HCT116 (cell line): ENCODE measurements at regions not wholly inside any gene's neighbourhood (a gene's known extent, or its start where the extent isn't known, plus 50 kb on each side); places are given as distances from the start of the nearest gene placed in this dataset.

ENCODE experiments used
- ATAC-seq: fragments of 200-7000 bp; cut with Tn5 transposase; 2 replicates; pipeline ENCODE4 v1.9.1; 2020; ENCODE audit warnings: mild to moderate bottlenecking, moderate library complexity
- BruUV-seq: library from RNA; stranded (reverse); fragments of 400-500 nt; replicated peaks from 2 replicates; lab custom pipeline; 2021; lab: Mats Ljungman, UMichigan
- CTCF ChIA-PET: fragments of 300-600 bp; sonication (Branson Sonifier 250); formaldehyde crosslinking; loops from one replicate; lab custom pipeline; 2021; ENCODE audit warnings: antibody characterized with exemption; lab: Charles Lee
- POLR2A ChIA-PET: fragments of 300-600, 350-600 bp; sonication (Branson Sonifier 250); formaldehyde crosslinking; loops from one replicate; lab custom pipeline; 2021; ENCODE audit warnings: antibody characterized with exemption; lab: Charles Lee
- RAD21 ChIA-PET, 2 experiments: fragments of 300-600 bp; sonication (Branson Sonifier 250); formaldehyde crosslinking; loops; one replicate each; lab custom pipeline; 2023; ENCODE audit warnings: low total read pairs in 2 of 2; ENCODE audit not compliant: uncharacterized antibody in 2 of 2, unreplicated experiment in 2 of 2, low non-redundant PET in 1 of 2; lab: Charles Lee
- DNase-seq: peaks from one replicate; pipeline ENCODE4 v3.0.0-alpha.2; 2010; ENCODE audit warnings: low read depth, low spot score
- H2AFZ ChIP-seq: fragments of 200-600 bp; shearing (Covaris generic), sonication (generic); 2 replicates; pipeline ENCODE4 v1.6.1; 2017; ENCODE audit warnings: low read depth, mixed run types, mixed read lengths, antibody characterized with exemption, low read length; ENCODE audit not compliant: poor library complexity, severe bottlenecking
- H3K27ac ChIP-seq: 2 replicates; pipeline ENCODE4 v1.5.1; 2012; ENCODE audit warnings: low read depth, low read length
- H3K27me3 ChIP-seq: fragments of 200-600 bp; sonication (generic); 2 replicates; pipeline ENCODE4 v1.6.1; 2016; ENCODE audit warnings: mixed run types, low read length, mixed read lengths; ENCODE audit not compliant: insufficient read depth
- H3K36me3 ChIP-seq, 2 experiments: fragments of 200-500 bp in 1 of 2; fragments of 200-600 bp in 1 of 2; sonication (Bioruptor generic) in 1 of 2; sonication (generic) in 1 of 2; 2 replicates each; pipeline versions ENCODE4 v1.5.1 to v1.6.1; 2014 to 2016; ENCODE audit warnings: low read length in 2 of 2, inconsistent platforms in 1 of 2, mixed read lengths in 1 of 2, mixed run types in 1 of 2; ENCODE audit not compliant: insufficient read depth in 2 of 2, control insufficient read depth in 1 of 2
- H3K4me1 ChIP-seq, 2 experiments: fragments of 200-600 bp in 1 of 2; sonication (generic) in 1 of 2; 2 replicates each; pipeline versions ENCODE4 v1.5.1 to v1.6.1; 2012 to 2017; ENCODE audit warnings: low read length in 2 of 2, inconsistent platforms in 1 of 2, mild to moderate bottlenecking in 1 of 2, mixed read lengths in 1 of 2, mixed run types in 1 of 2, moderate library complexity in 1 of 2; ENCODE audit not compliant: insufficient read depth in 2 of 2, control insufficient read depth in 1 of 2
- H3K4me2 ChIP-seq: fragments of 200-600 bp; sonication (generic); 2 replicates; pipeline ENCODE4 v1.6.1; 2017; ENCODE audit warnings: mixed run types, low read length, mixed read lengths
- H3K4me3 ChIP-seq, 2 experiments: fragments of 200-600 bp in 1 of 2; sonication (generic) in 1 of 2; replicated peaks in 1 of 2; 2 replicates each; pipeline ENCODE4 v1.5.1; 2011 to 2016; ENCODE audit warnings: low read length in 2 of 2, control low read depth in 1 of 2, low read depth in 1 of 2, mild to moderate bottlenecking in 1 of 2, mixed read lengths in 1 of 2, mixed run types in 1 of 2
- H3K79me2 ChIP-seq: fragments of 200-600 bp; sonication (generic); 2 replicates; pipeline ENCODE4 v1.6.1; 2017; ENCODE audit warnings: mild to moderate bottlenecking, mixed run types, low read length, moderate library complexity, mixed read lengths; ENCODE audit not compliant: insufficient read depth
- H3K9ac ChIP-seq: fragments of 200-600 bp; sonication (generic); 2 replicates; pipeline ENCODE4 v1.6.1; 2016; ENCODE audit warnings: low read length, mixed read lengths
- H3K9me2 ChIP-seq: fragments of 200-600 bp; sonication (generic), shearing (Covaris generic); 2 replicates; pipeline ENCODE4 v1.6.1; 2017; ENCODE audit warnings: mixed run types, mild to moderate bottlenecking, moderate library complexity; ENCODE audit not compliant: insufficient read depth
- H3K9me3 ChIP-seq, 2 experiments: fragments of 200-500 bp in 1 of 2; fragments of 200-600 bp in 1 of 2; sonication (Bioruptor generic) in 1 of 2; sonication (generic) in 1 of 2; 2 replicates each; pipeline ENCODE4 v1.6.1; 2014 to 2017; ENCODE audit warnings: low read length in 2 of 2, mixed read lengths in 2 of 2, inconsistent platforms in 1 of 2, low read depth in 1 of 2, mild to moderate bottlenecking in 1 of 2, mixed run types in 1 of 2, moderate library complexity in 1 of 2; ENCODE audit not compliant: control insufficient read depth in 1 of 2, insufficient read depth in 1 of 2
- H4K20me1 ChIP-seq: fragments of 200-600 bp; sonication (generic), shearing (Covaris generic); 2 replicates; pipeline ENCODE4 v1.6.1; 2017; ENCODE audit warnings: mixed run types, mild to moderate bottlenecking, moderate library complexity; ENCODE audit not compliant: insufficient read depth
- CEBPB ChIP-seq: IDR thresholded peaks from 2 replicates; pipeline ENCODE4 v1.6.1; 2012; ENCODE audit warnings: low read depth
- EGR1 ChIP-seq: IDR thresholded peaks from 2 replicates; pipeline ENCODE4 v1.6.1; 2012; ENCODE audit warnings: low read depth
- FOSL1 ChIP-seq: IDR thresholded peaks from 2 replicates; pipeline ENCODE4 v1.6.1; 2012; ENCODE audit warnings: low read depth
- JUND ChIP-seq: IDR thresholded peaks from 2 replicates; pipeline ENCODE4 v1.6.1; 2012
- POLR2A ChIP-seq: IDR thresholded peaks from 2 replicates; pipeline ENCODE4 v1.7.0; 2011; ENCODE audit warnings: borderline replicate concordance; ENCODE audit not compliant: insufficient read depth, insufficient read length; ENCODE audit errors: extremely low read depth
- RAD21 ChIP-seq: IDR thresholded peaks from 2 replicates; pipeline ENCODE4 v1.6.1; 2012; ENCODE audit warnings: low read depth, mild to moderate bottlenecking
- SIN3A ChIP-seq: IDR thresholded peaks from 2 replicates; pipeline ENCODE4 v1.6.1; 2012; ENCODE audit warnings: low read depth
- TCF7L2 ChIP-seq: IDR thresholded peaks from 2 replicates; pipeline ENCODE4 v1.7.0; 2011; ENCODE audit warnings: borderline replicate concordance, inconsistent platforms; ENCODE audit not compliant: insufficient read depth, insufficient read length; ENCODE audit errors: extremely low read depth
- ZFX ChIP-seq: fragments of 450-650 bp; IDR thresholded peaks from 2 replicates; pipeline ENCODE4 v1.6.1; 2017
- intact Hi-C: fragments of 100-400 bp; cut with micrococcal nuclease; formaldehyde crosslinking; loops from 2 replicates; pipeline ENCODE4 v1.10.0; 2022
- TF ChIP-seq, protein P1 (sequence below): IDR thresholded peaks from 2 replicates; pipeline ENCODE4 v1.6.1; 2012
- TF ChIP-seq, protein P2 (sequence below), 3 experiments: fragments of 200-600 bp in 1 of 3; sonication (generic) in 1 of 3; IDR thresholded peaks in 2 of 3; conservative IDR thresholded peaks in 1 of 3; 2 replicates each; pipeline ENCODE4 v1.5.1; 2012 to 2017; ENCODE audit warnings: low read depth in 2 of 3, low read length in 2 of 3, antibody characterized with exemption in 1 of 3, borderline replicate concordance in 1 of 3, control low read depth in 1 of 3, mild to moderate bottlenecking in 1 of 3, mixed read lengths in 1 of 3, mixed run types in 1 of 3, moderate library complexity in 1 of 3; ENCODE audit not compliant: insufficient read depth in 1 of 3

DNA sequence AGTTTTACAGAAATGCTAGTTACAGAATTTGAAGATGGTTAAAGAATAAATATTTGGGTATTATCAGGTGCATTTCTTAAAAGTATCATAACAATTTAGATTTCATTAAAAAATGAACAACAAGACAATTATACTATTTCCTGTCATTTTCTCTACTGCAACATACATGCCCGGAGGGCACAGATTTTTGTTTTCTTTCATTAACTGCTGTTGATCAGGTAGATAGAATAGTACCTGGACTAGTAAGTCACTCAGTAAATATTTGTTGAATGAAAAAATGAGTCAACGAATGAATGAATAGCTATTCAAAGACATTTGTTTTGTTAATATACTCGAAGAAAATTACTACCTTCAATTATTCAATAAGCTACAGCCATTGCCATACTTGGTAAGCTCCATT, 531.2 kb upstream of the VRK2 start:
- ChIA-PET CTCF (interaction anchor here (1.3 to 2.5 kb wide), 3 partner anchors 1332 to 1438 kb away, joined by 5 to 12 read pairs (median 6); partner anchors contain the start of gene CCDC85A), RAD21 (no interaction called here), POLR2A (no interaction called here)
- no peak overlapping the region for H3K9ac ChIP-seq
- H4K20me1 ChIP-seq: no peaks in the 10 kb centered on the region
- H3K4me1 ChIP-seq: no peaks in the 10 kb centered on the region
- DNase-seq: no peak
- H3K4me3 ChIP-seq: no peak overlapping the region
- no peaks in the 10 kb centered on the region for H3K79me2 ChIP-seq
- H3K27ac ChIP-seq: no peak overlapping the region
- no peak overlapping the region for H3K4me2 ChIP-seq
- no peaks in the 10 kb centered on the region for H3K36me3 ChIP-seq
- no peaks in the 10 kb centered on the region for H3K9me3 ChIP-seq
- H2AFZ ChIP-seq: no peak overlapping the region
- H3K27me3 ChIP-seq: no peaks in the 10 kb centered on the region
- H3K9me2 ChIP-seq: no peaks in the 10 kb centered on the region; the same call in 1 of the 2 replicates
- TF ChIP-seq SIN3A (no peak), FOSL1 (no peak), TCF7L2 (no peak), JUND (no peak), POLR2A (no peak), EGR1 (no peak)
- TF ChIP-seq, protein P1, sequence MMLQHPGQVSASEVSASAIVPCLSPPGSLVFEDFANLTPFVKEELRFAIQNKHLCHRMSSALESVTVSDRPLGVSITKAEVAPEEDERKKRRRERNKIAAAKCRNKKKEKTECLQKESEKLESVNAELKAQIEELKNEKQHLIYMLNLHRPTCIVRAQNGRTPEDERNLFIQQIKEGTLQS: no peak
- ATAC-seq: no peak
- intact Hi-C loops: loop anchor here (5.0 kb wide), 2 partner anchors 1383 to 1438 kb away; no protein-coding TSS in a partner anchor
- no TSS peak for BruUV-seq

DNA sequence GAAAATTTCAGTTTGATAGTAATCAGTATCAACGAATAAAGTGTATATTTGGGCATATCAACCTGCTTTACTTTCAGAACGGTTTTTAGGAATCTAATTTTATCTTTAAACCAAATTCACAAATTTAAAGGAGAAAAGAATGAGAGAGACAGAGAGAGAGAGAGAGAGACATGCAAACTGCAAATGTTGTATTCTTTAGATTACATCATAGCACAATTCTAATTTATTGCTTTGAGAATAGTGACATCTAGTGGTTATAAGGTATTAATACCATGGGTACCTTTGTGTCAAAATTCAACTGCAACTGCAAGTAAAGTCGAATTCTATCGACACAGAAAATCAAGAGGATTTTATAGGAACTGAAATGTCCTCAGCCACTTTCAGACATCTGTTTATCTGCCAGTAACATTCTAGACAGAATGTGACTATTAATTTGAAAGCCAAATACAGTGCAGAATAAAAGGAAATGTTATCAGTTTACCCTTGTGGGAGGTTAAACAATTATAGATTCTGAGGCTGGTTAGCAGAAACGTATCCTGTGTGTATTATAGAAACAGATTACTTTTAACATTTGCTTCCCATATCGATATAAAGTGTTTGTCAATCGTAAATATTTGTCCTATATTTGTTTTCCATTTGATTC, 529.8 kb upstream of the VRK2 start:
- no TSS peak for BruUV-seq
- H3K9ac ChIP-seq: no peak overlapping the region
- H2AFZ ChIP-seq: peak overlapping the region; percentile 86
- no peaks in the 10 kb centered on the region for H3K4me1 ChIP-seq
- peak; percentile 78 for ATAC-seq
- H3K4me3 ChIP-seq: no peak overlapping the region; a peak in 1 of 4 replicates
- TF ChIP-seq RAD21: peak; percentile 80
- TF ChIP-seq JUND: no peak
- TF ChIP-seq, protein P2, sequence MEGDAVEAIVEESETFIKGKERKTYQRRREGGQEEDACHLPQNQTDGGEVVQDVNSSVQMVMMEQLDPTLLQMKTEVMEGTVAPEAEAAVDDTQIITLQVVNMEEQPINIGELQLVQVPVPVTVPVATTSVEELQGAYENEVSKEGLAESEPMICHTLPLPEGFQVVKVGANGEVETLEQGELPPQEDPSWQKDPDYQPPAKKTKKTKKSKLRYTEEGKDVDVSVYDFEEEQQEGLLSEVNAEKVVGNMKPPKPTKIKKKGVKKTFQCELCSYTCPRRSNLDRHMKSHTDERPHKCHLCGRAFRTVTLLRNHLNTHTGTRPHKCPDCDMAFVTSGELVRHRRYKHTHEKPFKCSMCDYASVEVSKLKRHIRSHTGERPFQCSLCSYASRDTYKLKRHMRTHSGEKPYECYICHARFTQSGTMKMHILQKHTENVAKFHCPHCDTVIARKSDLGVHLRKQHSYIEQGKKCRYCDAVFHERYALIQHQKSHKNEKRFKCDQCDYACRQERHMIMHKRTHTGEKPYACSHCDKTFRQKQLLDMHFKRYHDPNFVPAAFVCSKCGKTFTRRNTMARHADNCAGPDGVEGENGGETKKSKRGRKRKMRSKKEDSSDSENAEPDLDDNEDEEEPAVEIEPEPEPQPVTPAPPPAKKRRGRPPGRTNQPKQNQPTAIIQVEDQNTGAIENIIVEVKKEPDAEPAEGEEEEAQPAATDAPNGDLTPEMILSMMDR (IDR thresholded peaks at IDR 0.05 in 2 of 3, conservative IDR thresholded peaks at IDR 0.05 in 1 of 3; ENCODE audit: borderline replicate concordance in 1 of 3, insufficient read depth in 1 of 3, low read depth in 2 of 3, low read length in 2 of 3): peak in 2 of 3 experiments; percentile 43 to 70; a peak in 3 of 6 replicates
- TF ChIP-seq CEBPB: peak; percentile 66
- no peak for TF ChIP-seq ZFX
- peak overlapping the region; percentile 49 for H3K4me2 ChIP-seq
- RAD21 ChIA-PET: no interaction called here
- intact Hi-C loops: loop anchor here (1.0 to 5.0 kb wide), 3 partner anchors 1334 to 1440 kb away; partner anchors contain the start of gene CCDC85A
- H3K9me3 ChIP-seq: no peaks in the 10 kb centered on the region
- no peaks in the 10 kb centered on the region for H3K9me2 ChIP-seq
- H3K36me3 ChIP-seq: no peaks in the 10 kb centered on the region
- CTCF ChIA-PET: interaction anchor here (1.5 kb wide), 2 partner anchors 1333 to 1439 kb away, joined by 6 to 8 read pairs; partner anchors contain the start of gene CCDC85A
- no peaks in the 10 kb centered on the region for H4K20me1 ChIP-seq
- H3K27me3 ChIP-seq: no peaks in the 10 kb centered on the region
- H3K79me2 ChIP-seq: no peaks in the 10 kb centered on the region
- peak; percentile 41 for DNase-seq
- POLR2A ChIA-PET: no interaction called here
- no peak overlapping the region for H3K27ac ChIP-seq
